DOHH2 (cell line): ENCODE measurements at regions not wholly inside any gene's neighbourhood (a gene's known extent, or its start where the extent isn't known, plus 50 kb on each side); places are given as distances from the start of the nearest gene placed in this dataset.

Experiments
- H3F3A ChIP-seq: fragments of 200-600 bp; sonication (generic), shearing (Covaris generic); 2 replicates; pipeline ENCODE4 v1.6.0; 2016; ENCODE audit warnings: antibody characterized with exemption, mild to moderate bottlenecking; ENCODE audit not compliant: control insufficient read depth, insufficient read depth
- H3K27ac ChIP-seq: fragments of 200-600 bp; sonication (generic); 2 replicates; pipeline ENCODE4 v1.5.1; 2014; ENCODE audit warnings: low read depth, mild to moderate bottlenecking, low read length, moderate library complexity
- H3K27me3 ChIP-seq: fragments of 200-600 bp; sonication (generic); 2 replicates; pipeline ENCODE4 v1.6.1; 2014; ENCODE audit warnings: mild to moderate bottlenecking, low read length, mixed read lengths; ENCODE audit not compliant: control insufficient read depth
- H3K36me3 ChIP-seq: fragments of 200-600 bp; sonication (generic); 2 replicates; pipeline ENCODE4 v1.6.1; 2014; ENCODE audit warnings: mild to moderate bottlenecking, low read length, moderate library complexity, mixed read lengths; ENCODE audit not compliant: control insufficient read depth
- H3K4me1 ChIP-seq: fragments of 200-600 bp; sonication (generic); 2 replicates; pipeline ENCODE4 v1.6.1; 2014; ENCODE audit warnings: mild to moderate bottlenecking, low read length, mixed read lengths; ENCODE audit not compliant: control insufficient read depth
- H3K4me2 ChIP-seq: fragments of 200-600 bp; sonication (generic); 2 replicates; pipeline ENCODE4 v1.6.0; 2014; ENCODE audit warnings: mild to moderate bottlenecking, low read length, moderate library complexity
- H3K4me3 ChIP-seq: fragments of 200-600 bp; sonication (generic); 2 replicates; pipeline ENCODE4 v1.5.1; 2014; ENCODE audit warnings: mild to moderate bottlenecking, low read length, mixed read lengths
- H3K79me2 ChIP-seq: fragments of 200-600 bp; sonication (generic); 2 replicates; pipeline ENCODE4 v1.6.1; 2014; ENCODE audit warnings: mild to moderate bottlenecking, low read length, mixed read lengths; ENCODE audit not compliant: control insufficient read depth
- H3K9me2 ChIP-seq: fragments of 200-600 bp; sonication (generic); replicated peaks from 2 replicates; pipeline ENCODE4 v1.6.1; 2014; ENCODE audit warnings: mild to moderate bottlenecking, low read length, mixed read lengths; ENCODE audit not compliant: control insufficient read depth
- H3K9me3 ChIP-seq: fragments of 200-600 bp; sonication (generic); 2 replicates; pipeline ENCODE4 v1.6.1; 2014; ENCODE audit warnings: antibody characterized with exemption, low read length, mixed read lengths; ENCODE audit not compliant: control insufficient read depth, insufficient read depth
- H4K20me1 ChIP-seq: fragments of 200-600 bp; sonication (generic); 2 replicates; pipeline ENCODE4 v1.6.0; 2014; ENCODE audit warnings: low read depth, mild to moderate bottlenecking, antibody characterized with exemption, low read length, moderate library complexity; ENCODE audit not compliant: control insufficient read depth, insufficient read depth
- EZH2phosphoT487 ChIP-seq: fragments of 200-600 bp; sonication (generic); IDR thresholded peaks from 2 replicates; pipeline ENCODE4 v1.6.1; 2017; ENCODE audit warnings: borderline replicate concordance, mild to moderate bottlenecking, antibody characterized with exemption, low read length, moderate library complexity, mixed read lengths
- TF ChIP-seq, protein P1 (sequence below): fragments of 200-600 bp; sonication (generic); IDR thresholded peaks from one replicate; pipeline ENCODE4 v1.5.1; 2014; ENCODE audit warnings: antibody characterized with exemption, mild to moderate bottlenecking, low read depth, low read length; ENCODE audit not compliant: poor library complexity, severe bottlenecking

DNA sequence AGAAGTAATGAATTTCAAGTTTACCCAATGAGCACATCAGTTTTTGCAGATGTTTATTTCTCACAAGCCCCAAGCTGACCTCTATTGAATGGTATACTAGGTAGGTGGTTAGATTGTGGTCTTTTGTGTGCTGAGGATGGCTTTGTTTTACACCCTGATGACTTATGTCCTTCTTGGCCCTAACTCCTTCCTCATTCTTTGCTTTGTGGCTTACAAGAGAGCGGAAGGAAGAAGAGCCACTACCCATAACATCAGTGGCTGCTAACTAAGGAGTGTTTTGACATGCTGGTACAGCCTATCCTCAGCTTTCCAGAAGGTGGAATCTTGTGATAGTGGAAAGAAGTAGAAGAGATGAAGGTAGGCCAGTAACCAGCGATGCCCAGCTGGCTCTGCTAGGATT lies 85.7 kb upstream of the NTRK2 start:
- Histone ChIP-seq H3K4me3 (no peak overlapping the region), H3K79me2 (no peaks in the 10 kb centered on the region), H3K4me2 (no peak overlapping the region), H3K4me1 (no peaks in the 10 kb centered on the region), H3K9me3 (no peaks in the 10 kb centered on the region), H3K9me2 (no peaks in the 10 kb centered on the region), H3K27ac (no peak overlapping the region), H3K36me3 (no peaks in the 10 kb centered on the region), H3F3A (no peaks in the 10 kb centered on the region), H4K20me1 (no peaks in the 10 kb centered on the region), H3K27me3 (no peaks in the 10 kb centered on the region)
- TF ChIP-seq, protein P1, sequence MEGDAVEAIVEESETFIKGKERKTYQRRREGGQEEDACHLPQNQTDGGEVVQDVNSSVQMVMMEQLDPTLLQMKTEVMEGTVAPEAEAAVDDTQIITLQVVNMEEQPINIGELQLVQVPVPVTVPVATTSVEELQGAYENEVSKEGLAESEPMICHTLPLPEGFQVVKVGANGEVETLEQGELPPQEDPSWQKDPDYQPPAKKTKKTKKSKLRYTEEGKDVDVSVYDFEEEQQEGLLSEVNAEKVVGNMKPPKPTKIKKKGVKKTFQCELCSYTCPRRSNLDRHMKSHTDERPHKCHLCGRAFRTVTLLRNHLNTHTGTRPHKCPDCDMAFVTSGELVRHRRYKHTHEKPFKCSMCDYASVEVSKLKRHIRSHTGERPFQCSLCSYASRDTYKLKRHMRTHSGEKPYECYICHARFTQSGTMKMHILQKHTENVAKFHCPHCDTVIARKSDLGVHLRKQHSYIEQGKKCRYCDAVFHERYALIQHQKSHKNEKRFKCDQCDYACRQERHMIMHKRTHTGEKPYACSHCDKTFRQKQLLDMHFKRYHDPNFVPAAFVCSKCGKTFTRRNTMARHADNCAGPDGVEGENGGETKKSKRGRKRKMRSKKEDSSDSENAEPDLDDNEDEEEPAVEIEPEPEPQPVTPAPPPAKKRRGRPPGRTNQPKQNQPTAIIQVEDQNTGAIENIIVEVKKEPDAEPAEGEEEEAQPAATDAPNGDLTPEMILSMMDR: no peak
- TF ChIP-seq EZH2phosphoT487: no peak

GRCh38 chr9:84586662-84587061 lies 82.9 kb upstream of the NTRK2 start:
- no peak overlapping the region for H3K4me3 ChIP-seq
- H3K27ac ChIP-seq: no peak overlapping the region
- H4K20me1 ChIP-seq: no peaks in the 10 kb centered on the region
- H3K79me2 ChIP-seq: no peaks in the 10 kb centered on the region
- no peaks in the 10 kb centered on the region for H3K9me2 ChIP-seq
- H3K9me3 ChIP-seq: no peaks in the 10 kb centered on the region
- TF ChIP-seq, protein P1: no peak
- no peak for TF ChIP-seq EZH2phosphoT487
- no peaks in the 10 kb centered on the region for H3F3A ChIP-seq
- no peaks in the 10 kb centered on the region for H3K36me3 ChIP-seq
- no peaks in the 10 kb centered on the region for H3K4me1 ChIP-seq
- H3K27me3 ChIP-seq: no peaks in the 10 kb centered on the region
- H3K4me2 ChIP-seq: no peak overlapping the region

GRCh38 chr9:84587153-84587552 lies 82.4 kb upstream of the NTRK2 start:
- Histone ChIP-seq H4K20me1 (no peaks in the 10 kb centered on the region), H3K4me2 (no peak overlapping the region), H3K36me3 (no peaks in the 10 kb centered on the region), H3F3A (no peaks in the 10 kb centered on the region), H3K27ac (no peak overlapping the region), H3K9me3 (no peaks in the 10 kb centered on the region), H3K79me2 (no peaks in the 10 kb centered on the region), H3K4me1 (no peaks in the 10 kb centered on the region), H3K4me3 (no peak overlapping the region), H3K27me3 (no peaks in the 10 kb centered on the region), H3K9me2 (no peaks in the 10 kb centered on the region)
- TF ChIP-seq, protein P1: no peak
- TF ChIP-seq EZH2phosphoT487: no peak

DNA sequence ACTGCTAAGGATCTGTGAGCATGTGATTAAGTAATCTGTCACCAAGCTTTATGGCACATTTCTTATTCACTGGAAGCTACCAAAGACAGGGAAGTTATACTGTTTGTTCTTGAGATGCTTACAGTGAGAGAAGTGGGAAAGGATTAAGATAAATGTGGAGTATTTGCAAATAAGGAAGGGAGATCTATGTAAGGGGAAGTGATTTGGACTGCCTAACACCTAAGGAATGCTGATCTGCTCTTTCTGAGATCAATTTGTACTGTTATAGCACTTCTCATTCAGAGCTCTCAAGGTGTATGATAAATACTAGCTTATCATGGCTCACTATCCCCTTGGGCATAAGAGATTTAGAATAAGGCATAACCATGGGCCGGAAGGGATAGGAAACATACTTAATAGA lies 80.0 kb upstream of the NTRK2 start:
- Histone ChIP-seq H3K9me2 (no peaks in the 10 kb centered on the region), H3K36me3 (no peaks in the 10 kb centered on the region), H3K79me2 (no peaks in the 10 kb centered on the region), H3K4me3 (no peak overlapping the region), H3K9me3 (no peaks in the 10 kb centered on the region), H3F3A (no peaks in the 10 kb centered on the region), H4K20me1 (no peaks in the 10 kb centered on the region), H3K4me1 (no peaks in the 10 kb centered on the region), H3K27ac (no peak overlapping the region), H3K4me2 (no peak overlapping the region), H3K27me3 (no peaks in the 10 kb centered on the region)
- TF ChIP-seq, protein P1: no peak
- no peak for TF ChIP-seq EZH2phosphoT487
